ENCODE measurements at regions not wholly inside any gene's neighbourhood (a gene's known extent, or its start where the extent isn't known, plus 50 kb on each side); places are given as distances from the start of the nearest gene placed in this dataset.

DNA sequence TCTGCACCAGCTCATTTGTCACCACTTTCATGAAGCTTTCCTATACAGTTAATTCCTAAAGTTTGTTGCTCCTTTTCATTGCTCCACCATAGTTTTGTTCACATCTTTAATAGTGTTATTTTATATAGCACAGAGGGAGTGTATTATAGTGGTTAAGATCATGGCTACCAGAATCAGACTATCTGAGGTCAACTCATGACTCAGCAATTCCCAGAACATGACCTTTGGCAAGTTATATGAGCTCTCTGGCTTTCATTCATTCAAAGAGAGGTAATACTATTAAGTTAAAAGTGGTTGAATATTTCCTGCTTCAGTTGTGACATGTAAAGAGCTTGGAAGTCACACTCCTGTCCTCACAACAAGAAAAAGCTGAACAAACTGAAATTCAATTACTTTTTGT lies 1073.5 kb downstream of the NAALADL2 start (continued):
- TF ChIP-seq FOXP4 (CRISPR knock-in tag; IDR thresholded peaks at IDR 0.05), result no peak
- no peak for TF ChIP-seq TCF7 (CRISPR knock-in tag; IDR thresholded peaks at IDR 0.05; ENCODE audit: low read depth)

DNA sequence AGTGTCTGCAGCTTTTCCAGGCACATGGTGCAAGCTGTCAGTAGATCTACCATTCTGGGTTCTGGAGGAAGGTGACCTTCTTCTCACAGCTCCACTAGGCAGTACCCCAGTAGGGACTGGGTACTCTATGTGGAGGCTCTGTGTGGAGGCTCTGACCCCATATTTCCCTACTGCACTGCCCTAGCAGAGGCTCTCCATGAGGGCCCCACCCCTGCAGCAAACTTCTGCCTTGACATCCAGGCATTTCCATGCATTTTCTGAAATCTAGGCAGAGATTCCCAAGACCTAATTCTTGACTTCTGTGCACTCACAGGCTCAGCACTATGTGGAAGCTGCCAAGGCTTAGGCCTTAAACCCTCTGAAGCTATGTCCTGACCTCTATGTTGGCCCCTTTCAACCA lies 1060.0 kb downstream of the NAALADL2 start:
- CTCF ChIA-PET, result no interaction called here
- Mint-ChIP-seq H3K9me3 (peaks cover 35% of the 10 kb centered on the region), H3K4me3 (no peak overlapping the region), H3K4me1 (no peaks in the 10 kb centered on the region), H3K27ac (no peak overlapping the region), H3K36me3 (peaks cover 29% of the 10 kb centered on the region), H3K27me3 (ENCODE audit: low read depth) (no peaks in the 10 kb centered on the region)
- ATAC-seq (no peak), DNase-seq (ENCODE audit: low spot score) (no peak)
- TF ChIP-seq ZSCAN18 (CRISPR knock-in tag; IDR thresholded peaks at IDR 0.05), result no peak
- TF ChIP-seq PRRX2 (CRISPR knock-in tag; IDR thresholded peaks at IDR 0.05), result no peak
- no peak for TF ChIP-seq EMX1 (CRISPR knock-in tag; IDR thresholded peaks at IDR 0.05)
- no peak for TF ChIP-seq KAT7 (CRISPR knock-in tag; IDR thresholded peaks at IDR 0.05; ENCODE audit: borderline replicate concordance)
- TF ChIP-seq ARID4B (CRISPR knock-in tag; IDR thresholded peaks at IDR 0.05; ENCODE audit: borderline replicate concordance), result no peak
- TF ChIP-seq, protein P1, sequence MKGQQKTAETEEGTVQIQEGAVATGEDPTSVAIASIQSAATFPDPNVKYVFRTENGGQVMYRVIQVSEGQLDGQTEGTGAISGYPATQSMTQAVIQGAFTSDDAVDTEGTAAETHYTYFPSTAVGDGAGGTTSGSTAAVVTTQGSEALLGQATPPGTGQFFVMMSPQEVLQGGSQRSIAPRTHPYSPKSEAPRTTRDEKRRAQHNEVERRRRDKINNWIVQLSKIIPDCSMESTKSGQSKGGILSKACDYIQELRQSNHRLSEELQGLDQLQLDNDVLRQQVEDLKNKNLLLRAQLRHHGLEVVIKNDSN (CRISPR knock-in tag; IDR thresholded peaks at IDR 0.05), result no peak
- TF ChIP-seq NR1H2 (CRISPR knock-in tag; IDR thresholded peaks at IDR 0.05), result no peak
- no peak for TF ChIP-seq NFE2L1 (CRISPR knock-in tag; IDR thresholded peaks at IDR 0.05)
- TF ChIP-seq GRHL2 (CRISPR knock-in tag; IDR thresholded peaks at IDR 0.05; ENCODE audit: insufficient replicate concordance, severe bottlenecking), result no peak
- TF ChIP-seq HMGA2 (CRISPR knock-in tag; IDR thresholded peaks at IDR 0.05), result no peak
- TF ChIP-seq RORB (CRISPR knock-in tag; IDR thresholded peaks at IDR 0.05), result no peak
- no peak for TF ChIP-seq CREB1 (CRISPR knock-in tag; IDR thresholded peaks at IDR 0.05)
- no peak for TF ChIP-seq TEAD1 (CRISPR knock-in tag; IDR thresholded peaks at IDR 0.05)
- TF ChIP-seq, protein P2, sequence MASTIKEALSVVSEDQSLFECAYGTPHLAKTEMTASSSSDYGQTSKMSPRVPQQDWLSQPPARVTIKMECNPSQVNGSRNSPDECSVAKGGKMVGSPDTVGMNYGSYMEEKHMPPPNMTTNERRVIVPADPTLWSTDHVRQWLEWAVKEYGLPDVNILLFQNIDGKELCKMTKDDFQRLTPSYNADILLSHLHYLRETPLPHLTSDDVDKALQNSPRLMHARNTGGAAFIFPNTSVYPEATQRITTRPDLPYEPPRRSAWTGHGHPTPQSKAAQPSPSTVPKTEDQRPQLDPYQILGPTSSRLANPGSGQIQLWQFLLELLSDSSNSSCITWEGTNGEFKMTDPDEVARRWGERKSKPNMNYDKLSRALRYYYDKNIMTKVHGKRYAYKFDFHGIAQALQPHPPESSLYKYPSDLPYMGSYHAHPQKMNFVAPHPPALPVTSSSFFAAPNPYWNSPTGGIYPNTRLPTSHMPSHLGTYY (CRISPR knock-in tag; IDR thresholded peaks at IDR 0.05), result no peak
- POLR2A ChIA-PET, result no interaction called here

Measured in WTC11 (cell line).